ENCODE measurements at regions not wholly inside any gene's neighbourhood (a gene's known extent, or its start where the extent isn't known, plus 50 kb on each side); places are given as distances from the start of the nearest gene placed in this dataset.

DNA sequence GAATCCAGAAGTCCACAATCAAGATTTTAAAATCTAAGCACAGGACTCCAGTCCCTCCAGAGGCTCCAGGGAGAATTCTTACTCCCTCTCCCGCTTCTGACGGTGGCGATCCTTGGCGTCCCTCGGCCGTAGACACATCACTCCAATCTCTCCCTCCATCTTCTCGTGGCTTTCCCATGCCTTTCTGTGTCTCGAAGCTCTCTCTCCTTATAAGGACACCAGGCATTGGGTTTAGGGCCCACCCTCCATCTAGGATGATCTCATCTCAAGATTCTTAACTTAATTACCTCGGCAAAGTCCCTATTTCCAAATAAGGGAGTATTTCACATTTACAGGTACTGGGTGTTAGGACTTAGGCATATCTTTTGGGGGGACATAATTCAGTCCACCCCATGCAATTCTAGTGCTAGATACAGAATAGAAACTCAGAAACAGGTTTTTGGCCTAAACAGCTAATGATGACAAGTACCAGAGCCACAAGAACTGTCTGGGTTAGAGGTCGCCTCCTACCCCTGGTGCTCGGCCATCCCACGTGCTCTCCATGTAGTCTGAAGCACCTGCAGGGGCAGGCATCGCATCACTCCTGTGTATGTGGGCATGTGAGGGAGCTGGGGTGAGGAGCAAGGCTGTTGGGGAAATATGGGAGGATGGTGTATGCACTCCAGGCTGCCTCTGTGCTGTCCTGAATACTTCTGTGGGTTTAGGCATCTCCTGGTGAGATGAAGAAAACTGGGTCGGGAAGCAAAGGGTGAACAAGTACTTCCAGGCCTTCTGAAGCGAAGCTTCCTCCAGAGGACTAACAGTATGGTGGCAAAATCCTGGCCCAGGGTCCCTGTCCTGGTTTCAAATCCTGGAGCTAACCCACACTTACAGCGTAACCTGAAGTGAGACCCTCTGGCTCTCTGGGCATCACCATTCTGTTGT lies 298.3 kb upstream of the ZMIZ1 start:
- Histone ChIP-seq H3K27me3 (ENCODE audit: low read depth, low read length) (no peaks in the 10 kb centered on the region), H3K4me3 (ENCODE audit: low read depth in 1 of 2, low read length in 2 of 2) (no peak overlapping the region), H3K27ac (ENCODE audit: low read length) (peak overlapping the region; percentile 27), H3K9me3 (ENCODE audit: control insufficient read depth in 1 of 2, low read length in 2 of 2) (no peaks in the 10 kb centered on the region), H3K36me3 (ENCODE audit: control insufficient read depth in 1 of 2, insufficient read depth in 2 of 2, low read length in 2 of 2) (no peaks in the 10 kb centered on the region), H3K4me1 (ENCODE audit: control insufficient read depth in 1 of 2, insufficient read depth in 2 of 2, low read length in 2 of 2) (peaks cover 5 to 23% of the 10 kb centered on the region in 2 donors)

DNA sequence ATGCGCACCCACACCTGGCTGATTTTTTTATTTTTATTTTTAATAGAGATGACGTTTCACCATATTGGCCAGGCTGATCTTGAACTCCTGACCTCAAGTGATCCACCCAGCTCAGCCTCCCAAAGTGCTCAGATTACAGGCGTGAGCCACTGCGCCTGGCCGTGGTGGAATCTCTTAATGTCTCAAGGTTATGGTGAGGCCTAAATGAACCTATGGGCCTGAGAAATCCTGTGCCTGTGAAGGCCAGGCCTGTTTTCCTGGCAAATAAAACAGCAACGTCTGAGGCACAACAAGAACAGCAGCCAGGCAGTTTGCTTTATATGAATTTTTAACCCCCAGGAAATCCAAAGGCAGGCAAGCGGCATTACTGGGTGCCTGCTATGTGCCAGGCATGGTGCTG lies 297.5 kb upstream of the ZMIZ1 start:
- H3K36me3 ChIP-seq (ENCODE audit: control insufficient read depth in 1 of 2, insufficient read depth in 2 of 2, low read length in 2 of 2) = no peaks in the 10 kb centered on the region
- H3K4me3 ChIP-seq (ENCODE audit: low read depth in 1 of 2, low read length in 2 of 2) = no peak overlapping the region
- H3K27ac ChIP-seq (ENCODE audit: low read length) = no peak overlapping the region
- no peaks in the 10 kb centered on the region for H3K27me3 ChIP-seq (ENCODE audit: low read depth, low read length)
- peaks cover 11 to 31% of the 10 kb centered on the region in 2 donors for H3K4me1 ChIP-seq (ENCODE audit: control insufficient read depth in 1 of 2, insufficient read depth in 2 of 2, low read length in 2 of 2)
- H3K9me3 ChIP-seq (ENCODE audit: control insufficient read depth in 1 of 2, low read length in 2 of 2) = no peaks in the 10 kb centered on the region

DNA sequence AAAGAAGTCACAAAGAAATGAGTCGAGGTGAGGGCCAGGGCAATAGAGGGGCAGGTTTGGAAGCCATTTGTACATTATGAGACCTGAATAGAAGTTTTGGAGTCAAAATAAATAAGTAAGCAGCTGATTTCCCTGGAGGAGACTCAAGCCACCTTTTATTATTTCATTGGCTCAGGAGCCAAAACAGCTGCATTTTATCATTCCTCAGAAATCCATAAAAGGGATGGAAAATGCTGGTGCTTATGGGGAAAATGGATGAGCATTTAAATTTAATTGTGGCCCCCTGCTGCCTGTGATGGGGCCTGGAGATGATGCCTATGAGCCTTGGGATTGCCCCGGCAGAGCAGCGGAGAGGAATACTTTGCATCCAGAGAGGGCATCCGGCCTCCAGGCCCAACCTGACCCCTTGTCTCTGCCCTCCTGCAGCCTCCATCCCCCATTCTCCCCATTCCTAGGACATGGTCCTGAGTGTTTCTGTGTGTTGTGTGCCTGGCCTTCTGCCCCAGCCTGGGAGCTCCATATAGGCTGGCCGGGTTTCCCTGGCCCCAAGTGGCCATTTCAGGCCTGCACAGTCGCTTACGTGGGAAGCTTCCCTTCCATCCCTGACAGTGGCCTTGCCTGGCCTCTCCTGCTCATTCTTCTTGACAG lies 296.8 kb upstream of the ZMIZ1 start:
- H3K36me3 ChIP-seq (ENCODE audit: control insufficient read depth in 1 of 2, insufficient read depth in 2 of 2, low read length in 2 of 2) = no peaks in the 10 kb centered on the region
- peaks cover 16 to 38% of the 10 kb centered on the region in 2 donors for H3K4me1 ChIP-seq (ENCODE audit: control insufficient read depth in 1 of 2, insufficient read depth in 2 of 2, low read length in 2 of 2)
- no peak overlapping the region for H3K4me3 ChIP-seq (ENCODE audit: low read depth in 1 of 2, low read length in 2 of 2)
- H3K27me3 ChIP-seq (ENCODE audit: low read depth, low read length) = no peaks in the 10 kb centered on the region
- H3K27ac ChIP-seq (ENCODE audit: low read length) = no peak overlapping the region
- no peaks in the 10 kb centered on the region for H3K9me3 ChIP-seq (ENCODE audit: control insufficient read depth in 1 of 2, low read length in 2 of 2)

DNA sequence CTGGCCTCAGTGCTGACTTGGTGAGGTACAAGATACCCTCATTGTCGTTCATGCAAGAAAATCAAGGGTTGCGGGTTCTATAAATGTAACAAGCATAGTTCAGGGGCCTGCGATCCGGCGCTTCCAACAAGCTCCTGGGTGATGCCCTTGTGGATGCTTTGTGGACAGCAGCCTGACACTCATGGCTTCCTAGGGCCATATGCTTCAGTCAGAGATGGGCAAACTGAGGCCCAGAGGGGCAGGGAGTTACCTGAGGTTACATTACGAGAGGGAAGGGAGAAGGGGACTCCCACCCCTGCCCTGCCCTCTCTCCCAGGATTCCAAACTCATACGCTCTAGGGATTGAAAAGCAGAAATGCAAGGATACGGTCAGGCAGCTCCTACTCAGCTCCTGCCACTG lies 296.3 kb upstream of the ZMIZ1 start:
- H3K36me3 ChIP-seq (ENCODE audit: control insufficient read depth in 1 of 2, insufficient read depth in 2 of 2, low read length in 2 of 2) = no peaks in the 10 kb centered on the region
- no peak overlapping the region for H3K27ac ChIP-seq (ENCODE audit: low read length)
- no peaks in the 10 kb centered on the region for H3K9me3 ChIP-seq (ENCODE audit: control insufficient read depth in 1 of 2, low read length in 2 of 2)
- H3K27me3 ChIP-seq (ENCODE audit: low read depth, low read length) = no peaks in the 10 kb centered on the region
- peaks cover 19 to 44% of the 10 kb centered on the region in 2 donors for H3K4me1 ChIP-seq (ENCODE audit: control insufficient read depth in 1 of 2, insufficient read depth in 2 of 2, low read length in 2 of 2)
- no peak overlapping the region for H3K4me3 ChIP-seq (ENCODE audit: low read depth in 1 of 2, low read length in 2 of 2)

DNA sequence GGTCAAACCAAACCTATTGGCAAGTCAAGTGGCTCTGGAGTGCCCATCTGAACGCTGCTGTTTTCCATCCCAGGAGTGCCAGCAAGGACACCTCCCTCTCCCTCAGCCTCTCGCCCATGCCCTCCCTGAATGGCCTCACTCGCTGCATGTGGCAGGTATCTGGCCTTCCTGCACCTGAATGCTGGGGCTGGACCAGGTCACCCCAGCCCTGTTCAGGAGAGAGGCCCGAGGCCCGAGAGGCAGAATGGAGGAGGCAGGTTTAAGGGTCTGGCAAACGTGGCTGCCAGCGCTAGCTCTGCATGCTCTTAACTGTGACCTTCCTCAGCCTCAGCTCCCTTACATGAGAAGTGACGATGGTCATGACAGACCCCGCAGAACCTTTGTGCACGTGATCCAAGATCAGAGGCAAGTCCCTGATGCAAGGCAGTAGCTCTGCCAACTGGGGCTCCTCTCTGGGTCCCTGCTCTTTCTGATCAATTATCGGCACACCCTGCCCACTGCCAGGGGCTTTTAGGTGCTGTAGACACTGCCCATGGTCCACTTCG lies 295.7 kb upstream of the ZMIZ1 start:
- Histone ChIP-seq H3K9me3 (ENCODE audit: control insufficient read depth in 1 of 2, low read length in 2 of 2) (no peaks in the 10 kb centered on the region), H3K4me3 (ENCODE audit: low read depth in 1 of 2, low read length in 2 of 2) (no peak overlapping the region), H3K27ac (ENCODE audit: low read length) (no peak overlapping the region), H3K27me3 (ENCODE audit: low read depth, low read length) (no peaks in the 10 kb centered on the region), H3K36me3 (ENCODE audit: control insufficient read depth in 1 of 2, insufficient read depth in 2 of 2, low read length in 2 of 2) (no peaks in the 10 kb centered on the region), H3K4me1 (ENCODE audit: control insufficient read depth in 1 of 2, insufficient read depth in 2 of 2, low read length in 2 of 2) (peaks cover 19 to 49% of the 10 kb centered on the region in 2 donors)

DNA sequence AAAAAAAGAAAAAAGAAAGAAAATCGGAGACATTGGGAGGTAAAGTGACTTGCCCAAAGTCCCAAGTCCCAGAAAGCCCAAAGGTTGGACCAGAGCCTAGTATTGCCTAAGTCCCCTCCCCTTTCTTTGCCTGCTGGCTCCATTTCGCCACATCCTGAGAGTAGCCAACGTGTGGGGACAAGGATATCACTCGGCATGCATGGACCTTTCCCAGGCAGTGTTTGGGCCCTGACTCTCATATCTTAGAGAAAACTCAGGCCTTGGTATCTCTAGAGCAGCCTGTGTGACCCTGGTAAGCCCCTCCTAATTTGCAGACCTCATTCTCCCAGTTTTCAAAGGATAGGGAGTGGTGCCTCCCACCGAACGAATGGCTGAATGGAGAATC lies 294.2 kb upstream of the ZMIZ1 start:
- H3K27ac ChIP-seq (ENCODE audit: low read length) = no peak overlapping the region

DNA sequence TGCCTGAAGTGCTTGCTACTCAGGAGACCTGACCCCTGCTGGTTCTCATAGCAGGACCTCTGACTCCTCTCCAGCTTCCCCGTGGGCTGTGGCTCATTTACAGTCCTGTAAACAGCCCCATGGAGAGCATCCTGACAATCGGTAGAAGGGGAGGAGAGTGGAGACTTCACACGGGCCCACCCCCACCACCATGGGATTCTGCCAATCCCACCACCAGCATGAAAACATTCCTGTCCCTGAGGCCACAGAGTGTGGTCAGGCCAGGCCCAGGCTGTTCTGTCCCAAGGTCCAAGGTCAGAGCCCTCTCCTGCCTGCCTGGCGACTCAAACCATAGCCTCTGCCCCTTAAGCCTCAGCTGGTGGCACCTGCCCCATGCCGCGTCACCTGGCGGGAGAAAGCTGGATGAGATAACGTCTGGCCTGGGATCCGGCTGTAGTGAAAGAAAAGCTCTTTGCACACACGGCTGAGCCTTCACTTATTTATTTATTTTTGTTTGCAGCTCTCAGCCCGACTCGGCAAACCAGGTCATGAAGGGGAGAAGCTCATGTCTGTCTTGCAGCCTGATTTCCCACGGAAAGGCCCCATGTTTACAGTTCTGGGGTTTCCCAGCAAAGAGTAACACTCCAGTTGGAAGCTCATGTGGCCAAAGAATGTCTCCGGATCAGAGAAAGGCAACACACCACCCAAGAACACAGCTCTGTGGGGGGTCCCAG lies 293.6 kb upstream of the ZMIZ1 start:
- no peak overlapping the region for H3K4me3 ChIP-seq (ENCODE audit: low read depth in 1 of 2, low read length in 2 of 2)
- H3K9me3 ChIP-seq (ENCODE audit: control insufficient read depth in 1 of 2, low read length in 2 of 2) = no peaks in the 10 kb centered on the region
- peaks cover 19 to 49% of the 10 kb centered on the region in 2 donors for H3K4me1 ChIP-seq (ENCODE audit: control insufficient read depth in 1 of 2, insufficient read depth in 2 of 2, low read length in 2 of 2)
- no peaks in the 10 kb centered on the region for H3K36me3 ChIP-seq (ENCODE audit: control insufficient read depth in 1 of 2, insufficient read depth in 2 of 2, low read length in 2 of 2)
- H3K27me3 ChIP-seq (ENCODE audit: low read depth, low read length) = no peaks in the 10 kb centered on the region
- no peak overlapping the region for H3K27ac ChIP-seq (ENCODE audit: low read length)

More for the DNA sequence above, 294.2 kb upstream of the ZMIZ1 start:
- no peak overlapping the region for H3K4me3 ChIP-seq (ENCODE audit: low read depth in 1 of 2, low read length in 2 of 2)
- H3K9me3 ChIP-seq (ENCODE audit: control insufficient read depth in 1 of 2, low read length in 2 of 2) = no peaks in the 10 kb centered on the region
- H3K36me3 ChIP-seq (ENCODE audit: control insufficient read depth in 1 of 2, insufficient read depth in 2 of 2, low read length in 2 of 2) = no peaks in the 10 kb centered on the region
- peaks cover 19 to 49% of the 10 kb centered on the region in 2 donors for H3K4me1 ChIP-seq (ENCODE audit: control insufficient read depth in 1 of 2, insufficient read depth in 2 of 2, low read length in 2 of 2)
- no peaks in the 10 kb centered on the region for H3K27me3 ChIP-seq (ENCODE audit: low read depth, low read length)

DNA sequence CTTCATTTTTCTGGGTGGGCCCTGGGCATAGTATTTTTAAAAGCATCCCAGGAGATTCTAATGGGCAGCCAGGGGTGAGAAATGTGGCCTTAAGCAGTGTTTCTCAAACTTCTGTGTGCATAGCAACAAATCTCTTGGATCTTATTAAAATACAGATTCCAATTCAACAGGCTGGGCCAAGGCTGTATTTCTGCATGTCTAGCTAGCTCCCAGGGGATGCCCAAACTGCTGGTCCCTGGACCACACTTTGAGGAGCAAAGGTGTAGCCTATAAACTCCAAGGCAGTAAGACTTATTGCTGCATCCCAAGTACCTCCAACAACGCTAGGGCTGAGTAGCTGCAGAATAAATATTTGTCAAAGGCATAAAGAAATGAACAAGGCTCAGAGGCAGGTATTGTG lies 292.9 kb upstream of the ZMIZ1 start:
- Histone ChIP-seq H3K27me3 (ENCODE audit: low read depth, low read length) (no peaks in the 10 kb centered on the region), H3K4me1 (ENCODE audit: control insufficient read depth in 1 of 2, insufficient read depth in 2 of 2, low read length in 2 of 2) (peaks cover 19 to 49% of the 10 kb centered on the region in 2 donors), H3K27ac (ENCODE audit: low read length) (no peak overlapping the region), H3K9me3 (ENCODE audit: control insufficient read depth in 1 of 2, low read length in 2 of 2) (no peaks in the 10 kb centered on the region), H3K4me3 (ENCODE audit: low read depth in 1 of 2, low read length in 2 of 2) (no peak overlapping the region), H3K36me3 (ENCODE audit: control insufficient read depth in 1 of 2, insufficient read depth in 2 of 2, low read length in 2 of 2) (no peaks in the 10 kb centered on the region)

DNA sequence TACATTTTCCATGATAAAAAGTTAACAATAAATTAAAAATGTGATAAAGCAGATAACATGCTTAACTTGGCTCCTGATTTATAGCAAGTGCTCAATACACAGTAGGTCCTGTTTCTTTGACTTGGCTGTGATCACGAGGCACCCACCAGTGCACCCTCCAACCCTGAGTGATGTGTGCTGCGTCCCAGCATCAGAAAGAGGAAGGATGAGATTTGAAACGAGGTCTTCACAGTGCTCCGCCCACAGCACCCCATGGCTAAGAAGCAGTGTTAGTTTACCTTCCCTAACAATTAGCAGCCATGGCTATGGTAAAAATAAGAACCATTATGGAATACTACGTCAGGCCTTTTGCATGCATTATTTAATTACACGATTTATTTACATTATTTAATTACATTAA lies 292.0 kb upstream of the ZMIZ1 start:
- H3K4me3 ChIP-seq (ENCODE audit: low read depth in 1 of 2, low read length in 2 of 2) = no peak overlapping the region
- H3K4me1 ChIP-seq (ENCODE audit: control insufficient read depth in 1 of 2, insufficient read depth in 2 of 2, low read length in 2 of 2) = peaks cover 19 to 45% of the 10 kb centered on the region in 2 donors
- no peaks in the 10 kb centered on the region for H3K9me3 ChIP-seq (ENCODE audit: control insufficient read depth in 1 of 2, low read length in 2 of 2)
- H3K27me3 ChIP-seq (ENCODE audit: low read depth, low read length) = no peaks in the 10 kb centered on the region
- no peaks in the 10 kb centered on the region for H3K36me3 ChIP-seq (ENCODE audit: control insufficient read depth in 1 of 2, insufficient read depth in 2 of 2, low read length in 2 of 2)
- H3K27ac ChIP-seq (ENCODE audit: low read length) = no peak overlapping the region

DNA sequence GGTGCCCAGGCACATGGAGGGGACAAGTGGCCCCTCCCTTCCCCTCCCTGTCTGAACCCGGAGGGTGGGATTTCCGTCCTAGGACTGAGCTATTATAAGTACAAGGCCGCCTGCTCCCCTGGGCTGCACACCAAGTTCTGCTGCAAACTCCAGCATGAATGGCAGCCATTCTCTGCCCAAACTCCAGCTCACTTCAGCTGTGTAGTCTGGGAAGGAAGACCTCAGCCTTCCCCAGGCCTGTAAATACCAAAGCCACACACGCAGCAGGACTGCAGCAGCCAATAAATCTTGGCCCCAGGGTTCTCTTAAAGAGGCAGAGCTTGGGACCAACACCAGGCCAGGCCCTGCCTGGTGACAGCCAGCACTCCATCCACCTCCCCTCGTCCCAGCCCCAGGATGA lies 291.3 kb upstream of the ZMIZ1 start:
- Histone ChIP-seq H3K27me3 (ENCODE audit: low read depth, low read length) (no peaks in the 10 kb centered on the region), H3K9me3 (ENCODE audit: control insufficient read depth in 1 of 2, low read length in 2 of 2) (no peaks in the 10 kb centered on the region), H3K36me3 (ENCODE audit: control insufficient read depth in 1 of 2, insufficient read depth in 2 of 2, low read length in 2 of 2) (no peaks in the 10 kb centered on the region), H3K27ac (ENCODE audit: low read length) (peak overlapping the region; percentile 35), H3K4me1 (ENCODE audit: control insufficient read depth in 1 of 2, insufficient read depth in 2 of 2, low read length in 2 of 2) (peaks cover 19 to 39% of the 10 kb centered on the region in 2 donors), H3K4me3 (ENCODE audit: low read depth in 1 of 2, low read length in 2 of 2) (no peak overlapping the region)

DNA sequence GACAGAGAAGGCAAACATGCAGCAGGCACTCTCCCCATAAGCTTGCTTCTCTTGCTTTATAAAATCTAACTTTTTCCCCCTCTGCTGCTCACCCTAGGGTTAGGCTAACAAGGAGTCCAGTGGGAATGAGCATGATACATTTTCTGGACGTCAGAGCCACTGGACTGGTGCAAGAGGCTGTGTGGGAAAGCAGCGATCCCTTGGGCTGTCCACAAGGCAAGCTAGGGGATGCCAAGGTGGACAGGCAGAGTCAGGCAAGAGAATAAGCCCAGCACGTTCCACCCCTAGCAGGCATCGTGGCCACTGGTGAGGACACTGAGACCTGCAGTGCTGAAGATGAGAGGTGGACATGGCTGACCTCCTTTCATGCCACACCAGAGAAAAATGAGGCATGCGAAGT lies 290.9 kb upstream of the ZMIZ1 start:
- H3K9me3 ChIP-seq (ENCODE audit: control insufficient read depth in 1 of 2, low read length in 2 of 2) = no peaks in the 10 kb centered on the region
- no peak overlapping the region for H3K4me3 ChIP-seq (ENCODE audit: low read depth in 1 of 2, low read length in 2 of 2)
- H3K27me3 ChIP-seq (ENCODE audit: low read depth, low read length) = no peaks in the 10 kb centered on the region
- H3K27ac ChIP-seq (ENCODE audit: low read length) = peak overlapping the region; percentile 35
- H3K36me3 ChIP-seq (ENCODE audit: control insufficient read depth in 1 of 2, insufficient read depth in 2 of 2, low read length in 2 of 2) = no peaks in the 10 kb centered on the region
- H3K4me1 ChIP-seq (ENCODE audit: control insufficient read depth in 1 of 2, insufficient read depth in 2 of 2, low read length in 2 of 2) = peaks cover 19 to 39% of the 10 kb centered on the region in 2 donors

Data from muscle layer of duodenum (tissue), 2 donors.